MM.1S (cell line): ENCODE measurements at regions not wholly inside any gene's neighbourhood (a gene's known extent, or its start where the extent isn't known, plus 50 kb on each side); places are given as distances from the start of the nearest gene placed in this dataset.

Experiments used
- DNase-seq: peaks from one replicate; pipeline ENCODE4 v3.0.0-alpha.2; 2015
- H2AFZ ChIP-seq: fragments of 300-600 bp; sonication (generic); 2 replicates; pipeline ENCODE4 v1.6.0; 2016; ENCODE audit warnings: antibody characterized with exemption, low read length
- H3F3A ChIP-seq: fragments of 300-600 bp; sonication (generic); 2 replicates; pipeline ENCODE4 v1.6.1; 2016; ENCODE audit warnings: mild to moderate bottlenecking, antibody characterized with exemption, low read length, moderate library complexity, mixed read lengths; ENCODE audit not compliant: insufficient read depth
- H3K27ac ChIP-seq: fragments of 300-600 bp; sonication (generic); 2 replicates; pipeline ENCODE4 v1.5.1; 2016; ENCODE audit warnings: mild to moderate bottlenecking, low read length
- H3K27me3 ChIP-seq: fragments of 300-600 bp; sonication (generic); replicated peaks from 2 replicates; pipeline ENCODE4 v1.6.0; 2016; ENCODE audit warnings: low read length; ENCODE audit not compliant: insufficient read depth
- H3K36me3 ChIP-seq: fragments of 300-600 bp; sonication (generic); replicated peaks from 2 replicates; pipeline ENCODE4 v1.6.1; 2016; ENCODE audit warnings: mild to moderate bottlenecking, low read length, mixed read lengths; ENCODE audit not compliant: insufficient read depth
- H3K4me1 ChIP-seq: fragments of 300-600 bp; sonication (generic); 2 replicates; pipeline ENCODE4 v1.6.1; 2016; ENCODE audit warnings: low read length, mixed read lengths
- H3K4me2 ChIP-seq: fragments of 300-600 bp; sonication (generic); 2 replicates; pipeline ENCODE4 v1.6.0; 2016; ENCODE audit warnings: low read depth, low read length
- H3K4me3 ChIP-seq: fragments of 300-600 bp; sonication (generic); 2 replicates; pipeline ENCODE4 v1.5.1; 2016; ENCODE audit warnings: low read length, mixed read lengths
- H3K79me2 ChIP-seq: fragments of 300-600 bp; sonication (generic); 2 replicates; pipeline ENCODE4 v1.6.1; 2016; ENCODE audit warnings: mixed run types, low read length, mixed read lengths
- H3K9ac ChIP-seq: fragments of 300-600 bp; sonication (generic); 2 replicates; pipeline ENCODE4 v1.6.1; 2016; ENCODE audit warnings: low read length, mixed read lengths
- H3K9me2 ChIP-seq: fragments of 300-600 bp; sonication (generic); replicated peaks from 2 replicates; pipeline ENCODE4 v1.6.1; 2016; ENCODE audit warnings: mild to moderate bottlenecking, low read length, mixed read lengths; ENCODE audit not compliant: insufficient read depth
- H3K9me3 ChIP-seq: fragments of 300-600 bp; sonication (generic); replicated peaks from 2 replicates; pipeline ENCODE4 v1.6.1; 2016; ENCODE audit warnings: mild to moderate bottlenecking, low read length, mixed read lengths; ENCODE audit not compliant: insufficient read depth
- H4K20me1 ChIP-seq: fragments of 300-600 bp; sonication (generic); 2 replicates; pipeline ENCODE4 v1.6.1; 2016; ENCODE audit warnings: mild to moderate bottlenecking, low read length, moderate library complexity, mixed read lengths; ENCODE audit not compliant: insufficient read depth
- EZH2 ChIP-seq: fragments of 300-600 bp; sonication (generic); optimal IDR thresholded peaks from 2 replicates; pipeline ENCODE3; 2017; ENCODE audit warnings: low read depth, mild to moderate bottlenecking, antibody characterized with exemption, low read length, mixed read lengths
- EZH2phosphoT487 ChIP-seq: fragments of 300-600 bp; sonication (generic); IDR thresholded peaks from 2 replicates; pipeline ENCODE4 v1.6.1; 2018; ENCODE audit warnings: antibody characterized with exemption, low read length
- TF ChIP-seq, protein P1 (sequence below): fragments of 300-600 bp; sonication (generic); IDR thresholded peaks from 2 replicates; pipeline ENCODE4 v1.5.1; 2016; ENCODE audit warnings: antibody characterized with exemption, low read length, mixed read lengths

DNA sequence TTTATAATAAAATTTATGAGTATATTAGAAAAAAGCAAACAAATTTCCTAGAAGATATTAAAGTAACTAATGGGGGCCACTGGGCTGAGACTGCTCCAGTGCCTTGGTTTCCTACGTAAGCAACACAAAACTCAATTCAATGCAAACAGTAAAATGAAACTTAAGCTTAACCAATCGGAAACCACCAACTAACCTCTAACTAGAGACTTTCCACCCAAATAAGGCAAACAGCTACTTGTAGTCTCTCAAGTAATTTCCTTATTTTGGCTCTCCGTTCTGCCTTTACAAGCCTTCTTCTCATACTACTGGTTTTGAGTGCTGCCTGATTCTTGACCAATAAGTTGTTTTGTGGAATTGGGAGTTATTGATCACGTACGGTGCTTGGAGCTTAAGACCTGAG lies 167.3 kb upstream of the VEGFC start:
- Histone ChIP-seq H3K27me3 (no peaks in the 10 kb centered on the region), H3K4me3 (no peak overlapping the region), H3F3A (no peaks in the 10 kb centered on the region), H3K4me1 (no peaks in the 10 kb centered on the region; the same call in 1 of the 2 replicates), H3K27ac (no peak overlapping the region), H3K9me3 (no peaks in the 10 kb centered on the region), H4K20me1 (no peaks in the 10 kb centered on the region), H3K9ac (no peak overlapping the region), H3K9me2 (no peaks in the 10 kb centered on the region), H3K4me2 (no peak overlapping the region), H3K36me3 (no peaks in the 10 kb centered on the region), H3K79me2 (no peaks in the 10 kb centered on the region), H2AFZ (no peak overlapping the region)
- TF ChIP-seq, protein P1, sequence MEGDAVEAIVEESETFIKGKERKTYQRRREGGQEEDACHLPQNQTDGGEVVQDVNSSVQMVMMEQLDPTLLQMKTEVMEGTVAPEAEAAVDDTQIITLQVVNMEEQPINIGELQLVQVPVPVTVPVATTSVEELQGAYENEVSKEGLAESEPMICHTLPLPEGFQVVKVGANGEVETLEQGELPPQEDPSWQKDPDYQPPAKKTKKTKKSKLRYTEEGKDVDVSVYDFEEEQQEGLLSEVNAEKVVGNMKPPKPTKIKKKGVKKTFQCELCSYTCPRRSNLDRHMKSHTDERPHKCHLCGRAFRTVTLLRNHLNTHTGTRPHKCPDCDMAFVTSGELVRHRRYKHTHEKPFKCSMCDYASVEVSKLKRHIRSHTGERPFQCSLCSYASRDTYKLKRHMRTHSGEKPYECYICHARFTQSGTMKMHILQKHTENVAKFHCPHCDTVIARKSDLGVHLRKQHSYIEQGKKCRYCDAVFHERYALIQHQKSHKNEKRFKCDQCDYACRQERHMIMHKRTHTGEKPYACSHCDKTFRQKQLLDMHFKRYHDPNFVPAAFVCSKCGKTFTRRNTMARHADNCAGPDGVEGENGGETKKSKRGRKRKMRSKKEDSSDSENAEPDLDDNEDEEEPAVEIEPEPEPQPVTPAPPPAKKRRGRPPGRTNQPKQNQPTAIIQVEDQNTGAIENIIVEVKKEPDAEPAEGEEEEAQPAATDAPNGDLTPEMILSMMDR, result no peak
- no peak for TF ChIP-seq EZH2
- TF ChIP-seq EZH2phosphoT487, result no peak
- DNase-seq, result no peak

DNA sequence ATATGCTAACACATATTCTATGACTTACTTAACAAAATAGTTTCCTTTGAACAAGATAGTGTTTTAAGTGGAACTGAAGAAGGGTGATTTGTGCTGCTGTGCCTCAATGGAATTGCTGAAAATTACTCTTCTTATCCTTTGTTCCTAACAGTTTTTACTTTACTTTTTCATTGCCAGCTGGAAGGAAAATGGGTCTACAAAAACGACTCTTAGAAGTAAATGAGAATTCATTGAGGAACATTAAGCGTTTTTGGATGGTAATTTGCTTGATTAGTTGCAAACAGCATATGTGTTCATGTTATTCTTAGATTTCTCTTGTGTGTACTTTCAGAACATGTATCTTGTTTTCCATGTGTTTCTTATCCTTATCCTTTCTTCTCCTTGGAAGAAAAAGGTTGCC lies 170.4 kb upstream of the VEGFC start:
- Histone ChIP-seq H4K20me1 (no peaks in the 10 kb centered on the region), H3F3A (no peaks in the 10 kb centered on the region), H3K9me2 (no peaks in the 10 kb centered on the region), H3K4me3 (no peak overlapping the region), H3K9ac (no peak overlapping the region), H3K4me1 (no peaks in the 10 kb centered on the region), H3K27me3 (no peaks in the 10 kb centered on the region), H3K9me3 (no peaks in the 10 kb centered on the region), H3K79me2 (no peaks in the 10 kb centered on the region), H2AFZ (no peak overlapping the region), H3K27ac (no peak overlapping the region), H3K4me2 (no peak overlapping the region), H3K36me3 (no peaks in the 10 kb centered on the region)
- no peak for DNase-seq
- no peak for TF ChIP-seq EZH2
- TF ChIP-seq, protein P1, result no peak
- no peak for TF ChIP-seq EZH2phosphoT487

DNA sequence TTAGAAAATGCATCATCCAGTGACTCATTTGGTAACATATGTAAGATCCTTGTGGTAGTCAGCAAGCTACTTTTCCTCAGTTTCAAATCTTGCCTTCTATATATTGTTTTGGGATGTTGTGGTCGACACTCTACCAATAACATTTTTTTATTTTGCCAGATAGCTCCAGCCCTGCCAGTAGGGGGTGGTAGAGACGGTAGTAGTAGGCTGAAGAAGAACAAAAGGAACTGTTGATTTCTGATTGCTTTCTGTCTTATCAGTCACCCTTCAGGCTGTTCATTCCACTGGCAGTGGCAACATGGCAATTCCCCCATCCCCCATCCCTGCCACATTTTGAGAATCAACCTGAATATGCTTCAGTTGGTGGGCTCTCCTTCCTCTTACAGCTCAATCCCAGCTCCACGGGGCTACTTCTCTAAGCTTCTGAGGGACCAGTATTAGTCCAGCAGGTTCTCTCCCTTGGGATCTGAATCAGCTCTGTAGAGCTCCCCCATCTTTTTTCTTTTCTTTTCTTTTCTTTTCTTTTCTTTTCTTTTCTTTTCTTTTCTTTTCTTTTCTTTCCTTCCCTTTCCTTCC lies 171.5 kb upstream of the VEGFC start:
- DNase-seq, result peak; percentile 14
- Histone ChIP-seq H3K27ac (no peak overlapping the region), H2AFZ (no peak overlapping the region), H3K9ac (no peak overlapping the region), H3K27me3 (no peaks in the 10 kb centered on the region), H3K9me3 (no peaks in the 10 kb centered on the region), H3F3A (no peaks in the 10 kb centered on the region), H3K36me3 (no peaks in the 10 kb centered on the region), H3K9me2 (no peaks in the 10 kb centered on the region), H4K20me1 (no peaks in the 10 kb centered on the region), H3K4me2 (no peak overlapping the region), H3K4me3 (no peak overlapping the region), H3K79me2 (no peaks in the 10 kb centered on the region), H3K4me1 (no peaks in the 10 kb centered on the region)
- TF ChIP-seq, protein P1, result peak; percentile 53
- no peak for TF ChIP-seq EZH2phosphoT487
- TF ChIP-seq EZH2, result no peak
